Heart left ventricle (tissue), 16 donors: ENCODE measurements at regions not wholly inside any gene's neighbourhood (a gene's known extent, or its start where the extent isn't known, plus 50 kb on each side); places are given as distances from the start of the nearest gene placed in this dataset.

ENCODE experiments used
- ATAC-seq, 4 donors: fragments of 200-7000 bp; cut with Tn5 transposase; one replicate each; pipeline ENCODE4 v1.9.1; 2020 to 2022; ENCODE audit warnings: moderate library complexity in 4 of 4, mild to moderate bottlenecking in 3 of 4, moderate number of reproducible peaks in 1 of 4
- DNase-seq, 5 donors: peaks; one replicate each; pipeline ENCODE4 v3.0.0-alpha.2; 2020
- H3K27ac ChIP-seq, 12 donors: fragments of 200-600 bp; sonication (generic) in 4 of 12; one replicate each; pipeline versions ENCODE4 v1.5.0 to v1.8.0; 2016 to 2022; ENCODE audit warnings: mild to moderate bottlenecking in 2 of 12
- H3K27me3 ChIP-seq, 9 donors: fragments of 200-600 bp; sonication (generic) in 2 of 9; one replicate each; pipeline versions ENCODE4 v1.5.1 to v1.8.0; 2016 to 2022; ENCODE audit warnings: mild to moderate bottlenecking in 3 of 9
- H3K36me3 ChIP-seq, 9 donors: fragments of 200-600 bp; sonication (generic) in 2 of 9; one replicate each; pipeline versions ENCODE4 v1.5.0 to v1.8.0; 2018 to 2022; ENCODE audit warnings: mild to moderate bottlenecking in 2 of 9
- H3K4me1 ChIP-seq, 12 donors: fragments of 200-600 bp; sonication (generic) in 4 of 12; one replicate each; pipeline versions ENCODE4 v1.5.0 to v1.8.0; 2016 to 2022; ENCODE audit warnings: mild to moderate bottlenecking in 3 of 12
- H3K4me3 ChIP-seq, 12 donors: fragments of 200-600 bp; sonication (generic) in 4 of 12; one replicate each; pipeline versions ENCODE4 v1.5.0 to v1.8.0; 2017 to 2022; ENCODE audit warnings: mild to moderate bottlenecking in 9 of 12, moderate library complexity in 4 of 12
- H3K9me3 ChIP-seq, 12 donors: fragments of 200-600 bp; sonication (generic) in 4 of 12; one replicate each; pipeline versions ENCODE4 v1.5.0 to v1.8.0; 2016 to 2022; ENCODE audit warnings: mild to moderate bottlenecking in 1 of 12
- CTCF ChIP-seq, 12 donors: fragments of 200-600 bp; sonication (generic) in 4 of 12; IDR thresholded peaks; one replicate each; pipeline versions ENCODE4 v1.5.0 to v1.8.0; 2018 to 2022; ENCODE audit warnings: antibody characterized with exemption in 12 of 12, mild to moderate bottlenecking in 5 of 12
- POLR2A ChIP-seq, 2 donors: fragments of 450-650 bp; IDR thresholded peaks; one replicate each; pipeline ENCODE4 v1.6.1; 2017; ENCODE audit warnings: antibody characterized with exemption in 2 of 2, mild to moderate bottlenecking in 2 of 2, moderate library complexity in 2 of 2
- WGBS, 4 donors: extraction: QIAGEN DNeasy Blood & Tissue Kit in 2 of 4; methylation state at CpG; one replicate each; pipeline versions ENCODE4 v1.1.5 to v1.1.7; 2013 to 2018; 5-methylcytosine and 5-hydroxymethylcytosine counted together
- intact Hi-C, 10 donors: fragments of 100-400 bp; cut with DNase I; formaldehyde crosslinking; loops; one replicate each; pipeline versions ENCODE4 v1.11.1 to v1.14.2; 2022
- donor health status: ischemic (EF 13 %, LVEDD 7.1; RV severe dilation, severe dysfunction).
- donor health status: healthy with polysubstance abuse.
- donor health status: DM: no; HTN: yes; CAD: no.
- donor health status: DM: no; HTN: no; CAD: no.
- donor health status: ischemic (EF 25% LVEDD 6.9; RV normal size, moderate dysfunction).
- donor health status: ischemic (EF 25% LVEDD 5.7; RV mildly dilated, moderate dysfunction).
- donor health status: healthy.
- donor health status: DM: yes; HTN: yes; CAD: no.
- donor health status: ischemic (EF 35%, LVEDD 5.7; RV mildly dilated, moderate dysfunction).
- donor health status: nonischemic (EF 11% LVEDD 7.7; RV severe dilation, severe dysfunction).
- donor health status: DM: yes; HTN: yes; CAD: no.
- donor health status: PGD.
- donor health status: ischemic (EF 29% LVEDD 5.4; RV normal size, mild dysfunction).
- donor health status: nonischemic (EF 23%, LVEDD 6.1; RV moderate dilation, normal function).

- Histone ChIP-seq H3K36me3 (no peaks in the 10 kb centered on the region), H3K9me3 (no peaks in the 10 kb centered on the region), H3K27me3 (no peaks in the 10 kb centered on the region), H3K27ac (no peak overlapping the region), H3K4me1 (no peaks in the 10 kb centered on the region), H3K4me3 (no peak overlapping the region)
- DNase-seq (no peak), ATAC-seq (no peak)
- intact Hi-C loops = no loop called here
- WGBS, 4 donors = 65 to 88% (median 76%) methylated on average over 1 of the region's 1 CpG
- TF ChIP-seq POLR2A (IDR thresholded peaks at IDR 0.05) = no peak
- TF ChIP-seq CTCF (IDR thresholded peaks at IDR 0.05) = no peak
These were observed 74.3 kb upstream of the STAC start for GRCh38 chr3:36305929-36306520.

- H3K4me1 ChIP-seq = no peaks in the 10 kb centered on the region
- 78 to 90% (median 88%) methylated on average over 1 of the region's 1 CpG for WGBS, 4 donors
- intact Hi-C loops = no loop called here
These were observed 71.2 kb upstream of the STAC start for GRCh38 chr3:36309092-36309491.

DNA sequence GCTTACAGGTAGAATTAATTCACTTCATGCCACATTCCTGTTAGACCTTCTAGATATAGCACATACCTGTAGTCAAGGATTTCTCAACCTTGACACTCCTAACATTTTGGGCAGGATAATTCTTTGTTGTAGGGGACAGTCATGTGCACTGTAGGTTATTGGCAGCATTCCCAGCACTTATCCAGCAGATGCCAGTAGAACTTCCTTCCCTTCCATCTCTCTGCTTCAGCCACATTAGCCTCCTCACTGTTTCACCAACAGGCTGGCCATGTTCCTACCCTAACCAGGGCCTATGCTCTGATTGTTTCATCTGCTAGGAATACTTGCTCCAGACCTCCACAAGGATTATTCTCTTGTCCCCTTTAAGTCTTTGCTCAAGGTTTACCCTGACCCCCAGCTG, 68.0 kb upstream of the STAC start:
- no peak for DNase-seq
- intact Hi-C loops = no loop called here
- Histone ChIP-seq H3K27me3 (no peaks in the 10 kb centered on the region), H3K36me3 (no peaks in the 10 kb centered on the region), H3K4me3 (no peak overlapping the region), H3K9me3 (peaks cover 0 to 18% (median 8%) of the 10 kb centered on the region in 12 donors), H3K4me1 (no peaks in the 10 kb centered on the region), H3K27ac (no peak overlapping the region)
- ATAC-seq = no peak
- TF ChIP-seq POLR2A (IDR thresholded peaks at IDR 0.05) (no peak), CTCF (IDR thresholded peaks at IDR 0.05) (no peak)

More at GRCh38 chr3:36309092-36309491, 71.2 kb upstream of the STAC start:
- H3K27ac ChIP-seq = no peak overlapping the region
- ATAC-seq = no peak
- no peak for DNase-seq
- no peaks in the 10 kb centered on the region for H3K9me3 ChIP-seq
- no peak overlapping the region for H3K4me3 ChIP-seq
- no peaks in the 10 kb centered on the region for H3K36me3 ChIP-seq
- H3K27me3 ChIP-seq = no peaks in the 10 kb centered on the region
- TF ChIP-seq CTCF (IDR thresholded peaks at IDR 0.05) (no peak), POLR2A (IDR thresholded peaks at IDR 0.05) (no peak)

- H3K27ac ChIP-seq = no peak overlapping the region
- H3K27me3 ChIP-seq = no peaks in the 10 kb centered on the region
- H3K4me1 ChIP-seq = no peaks in the 10 kb centered on the region
- ATAC-seq (no peak), DNase-seq (no peak)
- H3K36me3 ChIP-seq = no peaks in the 10 kb centered on the region
- TF ChIP-seq CTCF (IDR thresholded peaks at IDR 0.05) (no peak), POLR2A (IDR thresholded peaks at IDR 0.05) (no peak)
- intact Hi-C loops = no loop called here
- no peak overlapping the region for H3K4me3 ChIP-seq
- WGBS, 4 donors = 52 to 61% (median 58%) methylated on average over 3 of the region's 3 CpGs
- H3K9me3 ChIP-seq = peaks cover 0 to 18% (median 8%) of the 10 kb centered on the region in 12 donors
These were observed 62.4 kb upstream of the STAC start for GRCh38 chr3:36317915-36318314.
